ENCODE measurements at regions not wholly inside any gene's neighbourhood (a gene's known extent, or its start where the extent isn't known, plus 50 kb on each side); places are given as distances from the start of the nearest gene placed in this dataset.
A peak's percentile ranks its signal among the peaks of the same experiment; 100 is the strongest.

DNA sequence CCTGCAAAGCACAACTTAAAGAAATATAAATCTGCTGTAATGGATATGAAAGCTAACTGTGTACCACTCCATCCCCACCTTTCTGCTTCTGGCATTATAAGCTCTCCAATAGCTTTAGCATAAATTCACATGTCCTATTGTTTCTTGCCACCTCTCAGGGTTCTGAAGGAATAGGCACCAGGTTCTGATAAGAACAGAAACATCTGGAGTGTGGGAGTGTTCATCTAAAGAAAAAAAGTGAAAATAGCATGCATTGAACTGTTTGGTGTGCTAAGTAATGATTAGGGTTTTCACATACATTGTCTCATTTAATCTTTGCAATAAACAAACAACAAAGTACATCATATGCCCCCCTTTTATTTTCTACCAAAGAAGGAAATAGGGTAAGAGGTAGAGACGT is 72.3 kb downstream of the FAM76B start:
- Histone ChIP-seq H3K4me3 (ENCODE audit: low read length in 2 of 2) (no peak overlapping the region), H3K27ac (ENCODE audit: low read depth in 2 of 2, low read length in 2 of 2) (no peak overlapping the region), H3K27me3 (ENCODE audit: control insufficient read depth in 2 of 2, insufficient read depth in 2 of 2, low read length in 2 of 2) (no peaks in the 10 kb centered on the region), H3K36me3 (ENCODE audit: control insufficient read depth in 2 of 2, insufficient read depth in 2 of 2, low read length in 2 of 2) (no peaks in the 10 kb centered on the region), H3K9me3 (ENCODE audit: control insufficient read depth in 2 of 2, low read length in 2 of 2) (no peaks in the 10 kb centered on the region), H3K4me1 (ENCODE audit: control insufficient read depth in 2 of 2, insufficient read depth in 2 of 2, low read length in 2 of 2) (no peaks in the 10 kb centered on the region), H3K9ac (ENCODE audit: low read depth in 1 of 2, low read length in 2 of 2) (no peak overlapping the region)

DNA sequence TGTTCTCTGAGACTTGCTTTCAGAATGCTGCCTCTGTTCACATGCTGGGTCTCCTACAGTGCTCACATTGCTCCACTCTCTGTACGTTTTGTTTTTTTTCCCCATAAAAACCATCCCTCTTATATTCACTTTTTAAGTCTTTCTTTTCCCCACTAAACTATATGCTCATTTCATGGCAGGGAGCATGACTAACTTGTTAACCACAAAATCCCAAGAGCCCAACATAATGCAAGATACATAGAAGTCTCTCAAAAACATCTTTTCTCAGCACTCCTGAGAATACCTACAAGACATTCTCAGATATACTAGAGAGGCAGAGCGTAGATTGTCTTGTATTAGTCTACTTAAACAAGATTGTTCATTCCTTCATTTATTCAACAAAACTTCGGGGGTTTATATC is 73.3 kb downstream of the FAM76B start:
- Histone ChIP-seq H3K9me3 (ENCODE audit: control insufficient read depth in 2 of 2, low read length in 2 of 2) (no peaks in the 10 kb centered on the region), H3K9ac (ENCODE audit: low read depth in 1 of 2, low read length in 2 of 2) (no peak overlapping the region), H3K4me3 (ENCODE audit: low read length in 2 of 2) (no peak overlapping the region), H3K27me3 (ENCODE audit: control insufficient read depth in 2 of 2, insufficient read depth in 2 of 2, low read length in 2 of 2) (no peaks in the 10 kb centered on the region), H3K4me1 (ENCODE audit: control insufficient read depth in 2 of 2, insufficient read depth in 2 of 2, low read length in 2 of 2) (no peaks in the 10 kb centered on the region), H3K27ac (ENCODE audit: low read depth in 2 of 2, low read length in 2 of 2) (peak overlapping the region in 1 of 2 donors; percentile 28), H3K36me3 (ENCODE audit: control insufficient read depth in 2 of 2, insufficient read depth in 2 of 2, low read length in 2 of 2) (no peaks in the 10 kb centered on the region)

DNA sequence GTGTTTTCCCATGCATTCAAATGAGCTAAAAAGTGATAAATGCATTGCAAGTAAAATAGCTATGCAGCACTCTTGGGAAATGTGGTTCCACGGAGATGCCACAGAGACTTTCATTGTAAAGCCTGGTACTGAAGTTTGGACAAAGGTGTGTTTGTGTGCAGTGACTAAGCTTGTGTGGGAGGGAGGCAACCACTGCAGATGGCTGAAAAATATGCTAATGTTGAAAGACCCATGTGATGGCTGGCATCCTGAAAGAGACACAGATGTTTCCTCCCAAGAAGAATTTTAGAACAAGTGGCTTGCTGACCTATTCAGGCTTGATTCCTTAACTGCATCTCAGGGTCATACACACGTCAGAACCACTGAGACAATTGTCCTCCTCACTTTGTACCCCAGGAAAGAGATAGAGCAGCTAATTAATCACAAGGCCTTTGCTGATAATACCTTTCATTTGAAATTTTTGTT is 73.8 kb downstream of the FAM76B start:
- Histone ChIP-seq H3K9me3 (ENCODE audit: control insufficient read depth in 2 of 2, low read length in 2 of 2) (no peaks in the 10 kb centered on the region), H3K4me3 (ENCODE audit: low read length in 2 of 2) (no peak overlapping the region), H3K36me3 (ENCODE audit: control insufficient read depth in 2 of 2, insufficient read depth in 2 of 2, low read length in 2 of 2) (no peaks in the 10 kb centered on the region), H3K27me3 (ENCODE audit: control insufficient read depth in 2 of 2, insufficient read depth in 2 of 2, low read length in 2 of 2) (no peaks in the 10 kb centered on the region), H3K27ac (ENCODE audit: low read depth in 2 of 2, low read length in 2 of 2) (peak overlapping the region in 1 of 2 donors; percentile 28), H3K9ac (ENCODE audit: low read depth in 1 of 2, low read length in 2 of 2) (no peak overlapping the region), H3K4me1 (ENCODE audit: control insufficient read depth in 2 of 2, insufficient read depth in 2 of 2, low read length in 2 of 2) (no peaks in the 10 kb centered on the region)

DNA sequence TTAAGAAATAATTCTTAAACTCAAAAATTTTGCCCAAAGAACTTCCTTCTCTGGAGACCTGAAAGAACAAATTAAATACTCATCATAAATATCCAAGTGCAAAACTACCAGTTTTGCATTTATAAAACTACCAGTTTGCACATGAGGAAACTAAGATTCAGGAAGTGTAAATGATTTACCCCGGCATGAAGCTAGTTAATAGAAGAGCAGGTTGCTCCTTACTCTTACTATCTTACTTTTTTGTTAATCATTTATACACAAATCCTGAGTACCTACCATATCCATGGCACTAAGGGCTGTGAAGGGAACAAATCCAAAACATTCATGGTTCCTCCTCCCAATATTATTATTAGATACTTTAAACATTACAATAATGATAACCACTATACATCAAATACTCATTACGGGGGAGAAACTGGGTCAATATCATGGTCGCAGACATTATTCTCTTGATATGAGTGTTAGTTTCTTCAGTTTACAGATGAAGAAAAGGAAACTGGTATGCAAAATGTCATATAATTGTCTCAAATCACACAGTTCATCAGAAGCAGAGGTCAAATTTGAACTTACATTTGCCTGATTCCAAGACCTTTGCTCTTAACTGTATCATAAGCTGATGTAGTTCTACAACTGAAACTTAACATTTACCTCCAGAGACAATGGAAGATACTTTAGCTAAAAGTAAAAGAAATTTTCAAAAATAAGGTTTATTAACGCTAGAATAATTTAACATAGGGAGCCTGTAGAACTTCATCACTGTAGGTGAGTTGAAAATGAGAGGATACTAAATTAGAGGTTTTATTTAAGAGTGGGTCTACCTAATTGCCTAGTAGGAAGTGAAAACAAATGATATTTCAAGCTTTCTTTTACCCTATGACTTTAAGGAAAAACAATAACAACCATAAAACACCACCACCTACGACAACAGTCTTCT is 74.5 kb downstream of the FAM76B start:
- no peak overlapping the region for H3K27ac ChIP-seq (ENCODE audit: low read depth in 2 of 2, low read length in 2 of 2)
- no peak overlapping the region for H3K4me3 ChIP-seq (ENCODE audit: low read length in 2 of 2)
- no peaks in the 10 kb centered on the region for H3K27me3 ChIP-seq (ENCODE audit: control insufficient read depth in 2 of 2, insufficient read depth in 2 of 2, low read length in 2 of 2)
- no peaks in the 10 kb centered on the region for H3K4me1 ChIP-seq (ENCODE audit: control insufficient read depth in 2 of 2, insufficient read depth in 2 of 2, low read length in 2 of 2)
- no peak overlapping the region for H3K9ac ChIP-seq (ENCODE audit: low read depth in 1 of 2, low read length in 2 of 2)
- no peaks in the 10 kb centered on the region for H3K9me3 ChIP-seq (ENCODE audit: control insufficient read depth in 2 of 2, low read length in 2 of 2)
- no peaks in the 10 kb centered on the region for H3K36me3 ChIP-seq (ENCODE audit: control insufficient read depth in 2 of 2, insufficient read depth in 2 of 2, low read length in 2 of 2)

DNA sequence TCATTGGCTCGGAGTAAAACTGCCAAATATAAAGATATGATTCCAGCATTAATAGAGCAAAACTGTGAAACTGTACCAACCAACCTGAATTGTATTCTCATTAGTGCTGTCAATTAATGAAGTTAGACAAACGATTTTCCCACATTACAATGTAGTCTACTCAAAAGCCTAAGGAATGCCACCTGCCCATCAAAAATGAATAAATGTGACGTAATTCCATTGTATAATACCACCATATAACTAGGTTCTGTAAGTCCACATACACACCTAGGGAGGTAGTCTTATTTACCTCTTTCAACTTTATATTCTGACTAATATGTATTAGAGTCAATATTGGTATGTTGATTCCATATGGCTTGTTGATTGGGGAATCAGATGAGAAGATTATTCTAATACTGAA is 76.2 kb downstream of the FAM76B start:
- Histone ChIP-seq H3K27ac (ENCODE audit: low read depth in 2 of 2, low read length in 2 of 2) (no peak overlapping the region), H3K4me3 (ENCODE audit: low read length in 2 of 2) (no peak overlapping the region)

DNA sequence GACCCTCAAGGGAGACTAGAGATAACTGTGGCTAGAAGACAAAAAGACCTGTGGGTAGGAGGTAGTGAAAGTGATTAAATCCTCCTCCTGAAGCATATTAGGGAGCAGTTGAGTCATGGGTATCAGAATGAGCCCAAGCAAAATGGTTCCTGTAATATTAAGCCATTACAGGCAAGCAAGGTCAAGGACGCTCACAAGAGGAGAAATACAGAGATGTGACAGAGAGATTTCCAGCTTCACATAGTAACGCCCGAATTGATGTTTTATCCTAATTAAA is 77.7 kb downstream of the FAM76B start:
- Histone ChIP-seq H3K4me3 (ENCODE audit: low read length in 2 of 2) (no peak overlapping the region), H3K4me1 (ENCODE audit: control insufficient read depth in 2 of 2, insufficient read depth in 2 of 2, low read length in 2 of 2) (no peaks in the 10 kb centered on the region)

More for the DNA sequence above, 76.2 kb downstream of the FAM76B start:
- H3K36me3 ChIP-seq (ENCODE audit: control insufficient read depth in 2 of 2, insufficient read depth in 2 of 2, low read length in 2 of 2), result no peaks in the 10 kb centered on the region
- no peak overlapping the region for H3K9ac ChIP-seq (ENCODE audit: low read depth in 1 of 2, low read length in 2 of 2)
- H3K9me3 ChIP-seq (ENCODE audit: control insufficient read depth in 2 of 2, low read length in 2 of 2), result no peaks in the 10 kb centered on the region
- H3K4me1 ChIP-seq (ENCODE audit: control insufficient read depth in 2 of 2, insufficient read depth in 2 of 2, low read length in 2 of 2), result no peaks in the 10 kb centered on the region
- no peaks in the 10 kb centered on the region for H3K27me3 ChIP-seq (ENCODE audit: control insufficient read depth in 2 of 2, insufficient read depth in 2 of 2, low read length in 2 of 2)

GRCh38 chr11:95711162-95711944 is 78.2 kb downstream of the FAM76B start:
- Histone ChIP-seq H3K36me3 (ENCODE audit: control insufficient read depth in 2 of 2, insufficient read depth in 2 of 2, low read length in 2 of 2) (no peaks in the 10 kb centered on the region), H3K27ac (ENCODE audit: low read depth in 2 of 2, low read length in 2 of 2) (no peak overlapping the region), H3K9ac (ENCODE audit: low read depth in 1 of 2, low read length in 2 of 2) (no peak overlapping the region), H3K4me1 (ENCODE audit: control insufficient read depth in 2 of 2, insufficient read depth in 2 of 2, low read length in 2 of 2) (no peaks in the 10 kb centered on the region), H3K27me3 (ENCODE audit: control insufficient read depth in 2 of 2, insufficient read depth in 2 of 2, low read length in 2 of 2) (no peaks in the 10 kb centered on the region), H3K4me3 (ENCODE audit: low read length in 2 of 2) (no peak overlapping the region), H3K9me3 (ENCODE audit: control insufficient read depth in 2 of 2, low read length in 2 of 2) (no peaks in the 10 kb centered on the region)

More for the DNA sequence above, 77.7 kb downstream of the FAM76B start:
- Histone ChIP-seq H3K9me3 (ENCODE audit: control insufficient read depth in 2 of 2, low read length in 2 of 2) (no peaks in the 10 kb centered on the region), H3K27ac (ENCODE audit: low read depth in 2 of 2, low read length in 2 of 2) (no peak overlapping the region), H3K9ac (ENCODE audit: low read depth in 1 of 2, low read length in 2 of 2) (no peak overlapping the region), H3K27me3 (ENCODE audit: control insufficient read depth in 2 of 2, insufficient read depth in 2 of 2, low read length in 2 of 2) (no peaks in the 10 kb centered on the region), H3K36me3 (ENCODE audit: control insufficient read depth in 2 of 2, insufficient read depth in 2 of 2, low read length in 2 of 2) (no peaks in the 10 kb centered on the region)

DNA sequence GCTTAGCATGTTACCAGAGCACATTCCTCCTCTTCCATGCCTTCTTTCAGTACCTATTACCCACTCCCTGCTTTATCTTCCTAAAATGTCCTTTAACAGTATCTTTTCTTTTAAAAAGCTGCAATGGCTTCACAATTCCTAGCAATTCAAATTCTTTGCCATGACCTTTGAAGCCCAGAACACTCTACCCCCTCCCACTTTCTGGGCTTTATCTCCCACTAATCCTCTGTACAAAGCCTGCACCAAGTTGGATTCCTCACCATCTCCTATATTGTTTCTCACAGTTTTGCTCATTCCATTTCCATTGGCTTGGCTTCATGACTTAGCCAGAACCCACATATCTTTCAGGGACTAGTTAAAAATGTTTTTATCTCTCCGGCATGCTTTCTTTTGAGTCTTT is 80.9 kb downstream of the FAM76B start:
- H3K4me1 ChIP-seq (ENCODE audit: control insufficient read depth in 2 of 2, insufficient read depth in 2 of 2, low read length in 2 of 2), result peaks cover 3 to 6% of the 10 kb centered on the region in 2 donors
- H3K9me3 ChIP-seq (ENCODE audit: control insufficient read depth in 2 of 2, low read length in 2 of 2), result no peaks in the 10 kb centered on the region
- no peaks in the 10 kb centered on the region for H3K36me3 ChIP-seq (ENCODE audit: control insufficient read depth in 2 of 2, insufficient read depth in 2 of 2, low read length in 2 of 2)

GRCh38 chr11:95706974-95707387 is 82.6 kb downstream of the FAM76B start:
- peaks cover 3 to 6% of the 10 kb centered on the region in 2 donors for H3K4me1 ChIP-seq (ENCODE audit: control insufficient read depth in 2 of 2, insufficient read depth in 2 of 2, low read length in 2 of 2)
- H3K9me3 ChIP-seq (ENCODE audit: control insufficient read depth in 2 of 2, low read length in 2 of 2), result no peaks in the 10 kb centered on the region
- no peak overlapping the region for H3K27ac ChIP-seq (ENCODE audit: low read depth in 2 of 2, low read length in 2 of 2)

More for the DNA sequence above, 80.9 kb downstream of the FAM76B start:
- Histone ChIP-seq H3K27ac (ENCODE audit: low read depth in 2 of 2, low read length in 2 of 2) (no peak overlapping the region), H3K4me3 (ENCODE audit: low read length in 2 of 2) (no peak overlapping the region), H3K9ac (ENCODE audit: low read depth in 1 of 2, low read length in 2 of 2) (no peak overlapping the region), H3K27me3 (ENCODE audit: control insufficient read depth in 2 of 2, insufficient read depth in 2 of 2, low read length in 2 of 2) (no peaks in the 10 kb centered on the region)

GRCh38 chr11:95705485-95706124 is 84.0 kb downstream of the FAM76B start:
- peak overlapping the region in 1 of 2 donors; percentile 34 for H3K27ac ChIP-seq (ENCODE audit: low read depth in 2 of 2, low read length in 2 of 2)
- no peaks in the 10 kb centered on the region for H3K27me3 ChIP-seq (ENCODE audit: control insufficient read depth in 2 of 2, insufficient read depth in 2 of 2, low read length in 2 of 2)
- no peaks in the 10 kb centered on the region for H3K36me3 ChIP-seq (ENCODE audit: control insufficient read depth in 2 of 2, insufficient read depth in 2 of 2, low read length in 2 of 2)
- peaks cover 3 to 6% of the 10 kb centered on the region in 2 donors for H3K4me1 ChIP-seq (ENCODE audit: control insufficient read depth in 2 of 2, insufficient read depth in 2 of 2, low read length in 2 of 2)
- H3K9me3 ChIP-seq (ENCODE audit: control insufficient read depth in 2 of 2, low read length in 2 of 2), result no peaks in the 10 kb centered on the region
- H3K9ac ChIP-seq (ENCODE audit: low read depth in 1 of 2, low read length in 2 of 2), result no peak overlapping the region
- peak overlapping the region in 1 of 2 donors; percentile 34 for H3K4me3 ChIP-seq (ENCODE audit: low read length in 2 of 2)

More at GRCh38 chr11:95706974-95707387, 82.6 kb downstream of the FAM76B start:
- H3K9ac ChIP-seq (ENCODE audit: low read depth in 1 of 2, low read length in 2 of 2), result no peak overlapping the region
- H3K4me3 ChIP-seq (ENCODE audit: low read length in 2 of 2), result no peak overlapping the region
- no peaks in the 10 kb centered on the region for H3K27me3 ChIP-seq (ENCODE audit: control insufficient read depth in 2 of 2, insufficient read depth in 2 of 2, low read length in 2 of 2)
- H3K36me3 ChIP-seq (ENCODE audit: control insufficient read depth in 2 of 2, insufficient read depth in 2 of 2, low read length in 2 of 2), result no peaks in the 10 kb centered on the region
